ENCODE measurements at regions not wholly inside any gene's neighbourhood (a gene's known extent, or its start where the extent isn't known, plus 50 kb on each side); places are given as distances from the start of the nearest gene placed in this dataset.

GRCh38 chr4:26130841-26131432 lies 189.9 kb upstream of the RBPJ start:
- no peak for TF ChIP-seq TEAD4 (IDR thresholded peaks at IDR 0.05)
- no peak for TF ChIP-seq RAD21 (IDR thresholded peaks at IDR 0.05; ENCODE audit: low read depth)
- no peak for TF ChIP-seq REST (IDR thresholded peaks at IDR 0.05; ENCODE audit: low read depth)
- TF ChIP-seq EGR1 (IDR thresholded peaks at IDR 0.05) = no peak
- no peak for TF ChIP-seq NFIC (IDR thresholded peaks at IDR 0.05)
- TF ChIP-seq MAX (IDR thresholded peaks at IDR 0.05) = no peak
- no peak for TF ChIP-seq EP300 (IDR thresholded peaks at IDR 0.05; ENCODE audit: borderline replicate concordance)
- TF ChIP-seq CREB1 (IDR thresholded peaks at IDR 0.05; ENCODE audit: low read depth) = no peak
- no peak for TF ChIP-seq FOXM1 (IDR thresholded peaks at IDR 0.05; ENCODE audit: borderline replicate concordance, low read depth)
- TF ChIP-seq CEBPB (IDR thresholded peaks at IDR 0.05) = no peak
- no peak for TF ChIP-seq ZBTB7A (IDR thresholded peaks at IDR 0.05; ENCODE audit: low read depth)
- TF ChIP-seq USF1 (IDR thresholded peaks at IDR 0.05) = no peak
- TF ChIP-seq TCF12 (IDR thresholded peaks at IDR 0.05; ENCODE audit: low read depth) = no peak
- no peak for TF ChIP-seq TAF1 (IDR thresholded peaks at IDR 0.05; ENCODE audit: low read depth)

- no peak for TF ChIP-seq TEAD4 (IDR thresholded peaks at IDR 0.05)
- TF ChIP-seq EGR1 (IDR thresholded peaks at IDR 0.05) = no peak
- TF ChIP-seq ZBTB7A (IDR thresholded peaks at IDR 0.05; ENCODE audit: low read depth) = no peak
- no peak for TF ChIP-seq USF1 (IDR thresholded peaks at IDR 0.05)
- no peak for TF ChIP-seq TCF12 (IDR thresholded peaks at IDR 0.05; ENCODE audit: low read depth)
- TF ChIP-seq TAF1 (IDR thresholded peaks at IDR 0.05; ENCODE audit: low read depth) = no peak
- no peak for TF ChIP-seq YY1 (IDR thresholded peaks at IDR 0.05; ENCODE audit: low read depth)
- no peak for TF ChIP-seq RAD21 (IDR thresholded peaks at IDR 0.05; ENCODE audit: low read depth)
- no peak for TF ChIP-seq MAX (IDR thresholded peaks at IDR 0.05)
- TF ChIP-seq CEBPB (IDR thresholded peaks at IDR 0.05) = no peak
- TF ChIP-seq CREB1 (IDR thresholded peaks at IDR 0.05; ENCODE audit: low read depth) = no peak
- no peak for TF ChIP-seq FOXM1 (IDR thresholded peaks at IDR 0.05; ENCODE audit: borderline replicate concordance, low read depth)
- TF ChIP-seq REST (IDR thresholded peaks at IDR 0.05; ENCODE audit: low read depth) = no peak
- TF ChIP-seq EP300 (IDR thresholded peaks at IDR 0.05; ENCODE audit: borderline replicate concordance) = no peak
Measured at GRCh38 chr4:26131711-26132110, 189.1 kb upstream of the RBPJ start.

- TF ChIP-seq ZBTB7A (IDR thresholded peaks at IDR 0.05; ENCODE audit: low read depth) (no peak), REST (IDR thresholded peaks at IDR 0.05; ENCODE audit: low read depth) (no peak), RAD21 (IDR thresholded peaks at IDR 0.05; ENCODE audit: low read depth) (peak; percentile 64)
Measured at GRCh38 chr4:26132858-26133257, 188.0 kb upstream of the RBPJ start.

- TF ChIP-seq TAF1 (IDR thresholded peaks at IDR 0.05; ENCODE audit: low read depth) (no peak), RAD21 (IDR thresholded peaks at IDR 0.05; ENCODE audit: low read depth) (no peak), TEAD4 (IDR thresholded peaks at IDR 0.05) (no peak), TCF12 (IDR thresholded peaks at IDR 0.05; ENCODE audit: low read depth) (no peak), EP300 (IDR thresholded peaks at IDR 0.05; ENCODE audit: borderline replicate concordance) (no peak), NFIC (IDR thresholded peaks at IDR 0.05) (no peak), EGR1 (IDR thresholded peaks at IDR 0.05) (no peak), CREB1 (IDR thresholded peaks at IDR 0.05; ENCODE audit: low read depth) (no peak), ZBTB7A (IDR thresholded peaks at IDR 0.05; ENCODE audit: low read depth) (no peak), YY1 (IDR thresholded peaks at IDR 0.05; ENCODE audit: low read depth) (no peak), FOXM1 (IDR thresholded peaks at IDR 0.05; ENCODE audit: borderline replicate concordance, low read depth) (no peak), USF1 (IDR thresholded peaks at IDR 0.05) (no peak), MAX (IDR thresholded peaks at IDR 0.05) (no peak), REST (IDR thresholded peaks at IDR 0.05; ENCODE audit: low read depth) (no peak), CEBPB (IDR thresholded peaks at IDR 0.05) (no peak)
Measured at GRCh38 chr4:26133840-26134239, 187.0 kb upstream of the RBPJ start.
